Adipocyte (in vitro differentiated cells): ENCODE measurements at regions not wholly inside any gene's neighbourhood (a gene's known extent, or its start where the extent isn't known, plus 50 kb on each side); places are given as distances from the start of the nearest gene placed in this dataset.
"Not testable (repeated sequence)": the region's sequence is repeated elsewhere in the genome, so short reads cannot be mapped to it uniquely, and the experiment has no call there.

Experiments used
- DNase-seq: peaks from one replicate; pipeline ENCODE4 v3.0.0-alpha.2; 2015; ENCODE audit warnings: low read depth
- H3K27me3 ChIP-seq: replicated peaks from 2 replicates; pipeline ENCODE4 v1.7.0; 2013; ENCODE audit warnings: mild to moderate bottlenecking, low read length, moderate library complexity; ENCODE audit not compliant: control insufficient read depth, insufficient read depth
- H3K36me3 ChIP-seq: 2 replicates; pipeline ENCODE4 v1.7.0; 2013; ENCODE audit warnings: low read length, mild to moderate bottlenecking, moderate library complexity; ENCODE audit not compliant: control insufficient read depth, insufficient read depth, severe bottlenecking
- H3K4me1 ChIP-seq: 2 replicates; pipeline ENCODE4 v1.7.0; 2013; ENCODE audit warnings: mild to moderate bottlenecking, low read length, moderate library complexity; ENCODE audit not compliant: control insufficient read depth, insufficient read depth
- H3K4me3 ChIP-seq: 2 replicates; pipeline ENCODE4 v1.7.0; 2013; ENCODE audit warnings: mild to moderate bottlenecking, low read length, moderate library complexity
- H3K9ac ChIP-seq: 2 replicates; pipeline ENCODE4 v1.7.0; 2013; ENCODE audit warnings: mild to moderate bottlenecking, low read length, moderate library complexity
- H3K9me3 ChIP-seq: 2 replicates; pipeline ENCODE4 v1.7.0; 2013; ENCODE audit warnings: mild to moderate bottlenecking, low read length, moderate library complexity; ENCODE audit not compliant: control insufficient read depth

DNA sequence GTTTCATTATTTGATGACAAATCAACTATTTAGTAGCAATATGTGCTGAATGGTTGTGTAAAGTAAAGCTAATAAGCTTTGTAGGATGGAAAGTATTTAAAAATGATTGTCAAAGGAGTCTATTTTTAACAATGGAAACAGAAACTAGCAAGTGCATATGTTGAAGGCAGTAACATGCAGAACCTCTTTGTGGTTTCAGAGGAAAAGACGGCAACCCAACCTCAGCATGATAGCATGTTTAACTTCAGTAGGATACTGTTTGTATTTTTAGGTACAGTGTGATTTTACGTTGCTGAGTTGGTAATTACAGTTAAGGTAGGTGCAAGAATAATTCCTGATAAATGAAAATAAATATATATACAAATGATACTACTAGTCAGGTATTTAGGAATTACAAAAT, 545.4 kb downstream of the CDY1 start:
- H3K27me3 ChIP-seq, H3K9me3 ChIP-seq, H3K4me3 ChIP-seq, H3K4me1 ChIP-seq, H3K9ac ChIP-seq, DNase-seq, H3K36me3 ChIP-seq: not testable (repeated sequence)

DNA sequence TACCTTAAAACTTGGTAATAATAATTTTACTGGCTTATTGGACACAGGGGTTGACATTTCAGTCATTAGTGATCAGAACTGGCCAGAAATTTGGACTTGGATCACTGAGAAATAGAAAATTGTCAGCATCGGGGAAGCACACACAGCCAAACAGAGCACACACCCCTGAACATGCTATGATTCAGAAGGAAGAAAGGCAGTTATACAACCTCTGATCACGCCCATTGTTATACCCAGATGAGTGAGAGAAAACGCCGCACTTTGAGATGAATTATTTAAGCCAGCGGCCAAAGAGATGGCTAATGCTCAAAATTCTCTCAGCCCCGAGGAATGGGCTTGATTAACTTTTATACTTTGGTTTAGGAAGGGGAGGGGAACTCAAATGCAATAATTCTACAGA, 557.4 kb downstream of the CDY1 start:
- H3K4me1 ChIP-seq, H3K9ac ChIP-seq, H3K36me3 ChIP-seq, H3K9me3 ChIP-seq, DNase-seq, H3K27me3 ChIP-seq, H3K4me3 ChIP-seq: not testable (repeated sequence)

DNA sequence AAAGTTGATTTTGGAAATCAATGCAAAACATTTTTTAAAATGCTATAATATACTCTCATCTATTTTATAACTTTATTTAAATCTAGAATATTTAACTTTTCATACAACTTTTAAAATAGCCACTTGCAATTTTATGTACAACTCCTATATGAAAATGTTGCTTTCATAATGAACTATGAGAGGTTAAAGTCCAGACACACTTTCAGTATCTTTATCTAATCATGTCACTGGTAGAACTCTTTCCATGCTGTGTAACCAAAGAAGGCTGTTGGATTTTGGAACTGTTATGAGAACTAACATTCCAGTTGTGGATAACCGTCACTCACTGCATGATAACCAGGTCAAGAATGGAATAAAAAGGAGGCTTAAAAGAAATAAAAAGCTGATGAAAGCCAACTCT, 603.1 kb downstream of the CDY1 start:
- not testable (repeated sequence) for DNase-seq, H3K36me3 ChIP-seq, H3K27me3 ChIP-seq, H3K9me3 ChIP-seq, H3K9ac ChIP-seq, H3K4me1 ChIP-seq, H3K4me3 ChIP-seq

DNA sequence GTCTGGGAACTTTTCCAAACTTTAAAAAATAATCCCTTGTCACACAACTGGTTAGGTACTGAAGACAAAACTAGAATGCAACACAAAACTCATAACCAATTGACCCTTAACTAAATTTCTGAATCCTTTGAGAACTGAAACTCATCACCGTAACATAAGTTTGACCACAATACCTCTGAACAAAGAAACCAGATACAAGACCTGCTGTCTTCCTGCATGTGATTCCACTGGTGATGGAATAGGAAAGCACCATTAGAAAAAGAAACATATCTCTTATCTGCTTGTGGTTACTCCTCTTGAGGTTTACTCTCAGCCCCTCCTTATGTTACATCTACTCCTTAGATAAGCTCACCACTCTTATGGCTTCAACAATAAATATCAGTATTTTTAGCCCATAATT, 603.6 kb downstream of the CDY1 start:
- H3K4me3 ChIP-seq, H3K36me3 ChIP-seq, DNase-seq, H3K9me3 ChIP-seq, H3K9ac ChIP-seq, H3K4me1 ChIP-seq, H3K27me3 ChIP-seq: not testable (repeated sequence)

DNA sequence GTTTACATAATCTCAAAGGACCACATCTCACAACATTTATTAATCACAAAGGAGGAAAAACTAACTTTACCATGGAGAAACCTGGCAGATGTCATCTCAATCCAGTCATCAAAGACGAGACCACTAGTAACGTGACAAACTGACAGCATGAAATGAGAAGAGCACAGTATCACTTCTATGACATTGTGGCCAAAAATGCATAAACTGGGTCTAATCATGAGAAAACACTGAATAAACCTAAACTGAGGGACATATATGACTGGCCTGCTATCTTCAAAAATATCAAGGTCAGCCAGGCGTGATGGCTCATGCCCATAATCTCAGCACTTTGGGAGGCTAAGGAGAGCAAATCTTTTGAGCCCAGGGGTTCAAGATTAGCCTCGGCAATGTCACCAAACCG, 619.0 kb downstream of the CDY1 start:
- H3K9me3 ChIP-seq, H3K9ac ChIP-seq, DNase-seq, H3K27me3 ChIP-seq, H3K36me3 ChIP-seq, H3K4me1 ChIP-seq, H3K4me3 ChIP-seq: not testable (repeated sequence)

DNA sequence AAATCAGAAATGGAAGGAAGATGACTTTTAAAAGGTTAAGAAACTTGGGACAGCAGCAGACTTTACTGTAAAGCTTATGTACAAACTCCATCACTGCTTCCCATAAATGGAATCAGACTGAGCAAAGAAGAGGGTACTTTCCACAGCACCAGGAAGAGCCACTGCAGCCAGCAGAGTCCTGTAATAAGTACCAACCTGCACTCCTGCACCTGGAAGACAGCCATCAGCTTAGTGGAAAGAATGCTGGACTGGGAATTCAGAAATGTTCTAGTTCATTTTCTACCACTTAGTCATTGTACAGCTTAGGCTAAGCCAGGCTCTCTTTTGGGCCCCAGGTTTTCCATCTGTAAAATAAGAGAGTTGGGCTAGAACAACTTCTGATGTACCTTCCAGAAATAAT, 632.3 kb downstream of the CDY1 start:
- not testable (repeated sequence) for H3K9me3 ChIP-seq, H3K36me3 ChIP-seq, H3K9ac ChIP-seq, H3K4me1 ChIP-seq, H3K4me3 ChIP-seq, H3K27me3 ChIP-seq, DNase-seq

DNA sequence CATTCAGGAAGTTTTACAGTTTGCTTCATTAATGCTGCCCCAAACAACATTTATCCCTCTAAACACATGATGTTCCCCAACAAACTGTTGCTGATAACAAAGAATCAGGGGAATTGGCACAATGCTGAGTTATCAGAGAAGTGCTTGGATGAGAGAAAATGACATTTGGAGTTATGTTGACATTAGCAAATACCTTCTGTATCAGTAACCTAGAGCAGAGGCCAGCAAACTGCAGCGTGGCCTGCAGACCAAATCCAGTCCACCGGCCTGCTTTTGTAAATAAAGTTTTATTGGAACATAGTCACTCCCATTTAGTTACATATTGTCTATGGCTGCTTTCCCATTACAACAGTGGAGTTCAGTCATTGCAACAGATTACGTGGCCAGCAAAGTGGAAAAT, 643.5 kb downstream of the CDY1 start:
- H3K9me3 ChIP-seq, H3K27me3 ChIP-seq, H3K36me3 ChIP-seq, DNase-seq, H3K9ac ChIP-seq, H3K4me3 ChIP-seq, H3K4me1 ChIP-seq: not testable (repeated sequence)

DNA sequence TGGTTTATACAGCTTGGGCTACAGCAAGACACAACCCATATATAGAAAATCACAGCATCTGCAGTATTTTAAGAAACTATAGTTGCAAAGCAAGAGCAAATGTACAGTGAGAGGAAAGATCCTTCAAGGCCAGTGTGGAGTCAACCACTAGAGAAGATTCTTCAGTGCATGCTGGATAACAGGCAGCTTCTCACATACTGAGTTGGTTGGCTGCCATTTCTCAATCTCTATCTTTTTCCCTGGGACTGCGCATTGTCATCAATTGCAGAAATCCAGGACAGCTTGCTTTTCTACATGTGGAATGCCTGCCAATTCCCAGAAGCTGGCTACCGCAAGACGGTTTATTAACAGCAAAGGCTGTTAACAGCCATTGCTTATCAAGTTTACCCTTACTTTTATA, 646.5 kb downstream of the CDY1 start:
- H3K4me1 ChIP-seq, H3K27me3 ChIP-seq, DNase-seq, H3K4me3 ChIP-seq, H3K9me3 ChIP-seq, H3K36me3 ChIP-seq, H3K9ac ChIP-seq: not testable (repeated sequence)

DNA sequence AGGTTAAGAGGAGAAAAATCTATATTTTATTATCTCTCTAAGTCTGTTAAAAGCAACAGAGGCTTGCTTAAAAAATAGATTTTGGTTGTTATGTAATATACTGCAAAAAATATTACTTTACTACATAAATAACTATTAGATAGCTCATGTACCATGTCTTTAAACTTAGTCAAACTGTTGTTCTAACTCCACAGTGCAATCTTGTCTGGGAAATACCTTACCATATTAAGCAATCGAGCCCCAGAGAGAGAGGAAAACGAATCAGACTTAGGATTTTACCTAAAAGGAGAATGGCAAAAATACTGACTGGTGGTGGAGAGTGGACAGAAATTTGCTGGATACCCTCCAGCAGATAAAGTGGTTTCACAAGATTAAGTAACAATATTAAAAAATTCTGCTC, 647.0 kb downstream of the CDY1 start:
- not testable (repeated sequence) for H3K36me3 ChIP-seq, H3K27me3 ChIP-seq, H3K4me3 ChIP-seq, H3K9me3 ChIP-seq, H3K9ac ChIP-seq, H3K4me1 ChIP-seq, DNase-seq

DNA sequence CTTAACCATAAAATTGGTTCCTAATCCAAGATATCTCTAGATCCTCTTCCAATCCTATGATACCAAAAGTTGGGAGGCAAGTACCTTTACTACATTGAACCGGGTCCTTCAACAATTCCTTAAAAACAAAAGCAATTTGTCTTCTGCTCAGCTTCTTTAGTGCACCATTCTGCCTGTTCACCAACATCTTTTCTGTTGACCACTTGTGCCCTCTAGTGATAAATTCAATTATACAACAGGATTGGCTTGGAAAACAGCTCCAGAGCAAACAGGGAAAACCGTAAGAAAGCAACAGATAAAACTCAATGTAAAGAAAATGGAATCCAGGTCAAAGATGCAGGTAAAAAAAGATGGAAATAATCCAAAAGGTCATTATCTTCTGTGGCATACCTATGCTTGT, 651.2 kb downstream of the CDY1 start:
- H3K4me3 ChIP-seq, DNase-seq, H3K27me3 ChIP-seq, H3K4me1 ChIP-seq, H3K9ac ChIP-seq, H3K36me3 ChIP-seq, H3K9me3 ChIP-seq: not testable (repeated sequence)

DNA sequence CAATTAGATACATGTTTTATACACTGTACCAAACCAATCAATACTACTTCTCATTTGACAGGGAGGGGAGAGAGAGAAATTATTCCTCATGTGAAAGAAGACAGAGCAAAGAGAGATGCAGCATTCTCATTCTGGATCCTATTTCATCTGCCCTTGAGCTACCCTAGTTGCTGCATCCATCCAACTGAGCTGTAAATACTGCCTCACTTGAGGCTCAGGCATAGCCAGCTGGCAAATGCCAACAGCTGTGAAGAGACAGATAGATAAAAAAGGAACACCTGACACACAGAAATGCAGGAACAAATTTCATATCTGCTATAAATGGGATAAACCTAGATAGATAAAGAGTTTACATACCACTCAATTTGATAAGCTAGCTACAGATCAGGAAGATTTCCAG, 684.1 kb downstream of the CDY1 start:
- H3K36me3 ChIP-seq, H3K9me3 ChIP-seq, DNase-seq, H3K27me3 ChIP-seq, H3K4me1 ChIP-seq, H3K4me3 ChIP-seq, H3K9ac ChIP-seq: not testable (repeated sequence)

DNA sequence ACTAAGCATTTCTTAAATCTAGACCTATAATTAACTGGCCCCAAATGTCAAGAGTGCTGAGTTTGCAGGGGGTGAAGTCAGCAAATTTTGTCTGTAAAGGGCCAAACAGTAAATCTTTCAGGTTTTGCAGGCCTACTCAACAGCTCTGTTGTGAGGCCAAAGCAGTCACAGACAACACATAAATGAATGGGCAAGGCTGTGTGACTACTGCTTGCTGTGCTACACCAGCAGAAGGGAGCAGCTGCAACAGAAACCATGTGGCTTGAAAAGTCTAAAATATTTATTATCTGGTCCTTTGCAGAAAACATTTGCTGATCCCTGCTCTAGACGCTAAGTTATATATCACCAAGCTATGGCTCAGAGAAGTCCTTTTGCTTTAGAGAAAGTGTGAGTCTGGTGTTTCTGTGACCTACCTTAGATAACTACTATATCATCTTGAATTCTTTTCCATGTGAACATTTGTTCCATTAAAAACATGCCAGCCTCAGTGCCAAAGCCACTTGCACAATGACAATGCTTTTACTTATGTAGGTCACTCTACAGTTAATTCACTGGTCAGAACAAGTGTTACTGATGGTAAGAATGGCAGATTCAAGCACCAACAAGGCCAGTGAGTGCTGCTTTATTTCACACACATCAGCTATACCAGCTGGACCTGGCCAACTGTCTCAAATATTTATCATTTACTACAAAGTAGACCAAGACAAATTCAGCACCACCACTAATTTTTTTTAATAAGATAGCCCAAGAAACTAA, 684.9 kb downstream of the CDY1 start:
- not testable (repeated sequence) for DNase-seq, H3K27me3 ChIP-seq, H3K4me1 ChIP-seq, H3K9me3 ChIP-seq, H3K36me3 ChIP-seq, H3K4me3 ChIP-seq, H3K9ac ChIP-seq
